Fibroblast of gingiva (primary cell): ENCODE measurements at regions not wholly inside any gene's neighbourhood (a gene's known extent, or its start where the extent isn't known, plus 50 kb on each side); places are given as distances from the start of the nearest gene placed in this dataset.
"Not testable (repeated sequence)": the region's sequence is repeated elsewhere in the genome, so short reads cannot be mapped to it uniquely, and the experiment has no call there.

ENCODE experiments used
- DNase-seq: peaks from one replicate; pipeline ENCODE4 v3.0.0-alpha.2; 2011; ENCODE audit warnings: low read depth

GRCh38 chr7:79552463-79552862, 99.0 kb upstream of the MAGI2 start:
- DNase-seq = no peak

GRCh38 chr7:79548727-79549126, 95.3 kb upstream of the MAGI2 start:
- DNase-seq = peak; percentile 9

GRCh38 chr7:79547132-79547531, 93.7 kb upstream of the MAGI2 start:
- no peak for DNase-seq

DNA sequence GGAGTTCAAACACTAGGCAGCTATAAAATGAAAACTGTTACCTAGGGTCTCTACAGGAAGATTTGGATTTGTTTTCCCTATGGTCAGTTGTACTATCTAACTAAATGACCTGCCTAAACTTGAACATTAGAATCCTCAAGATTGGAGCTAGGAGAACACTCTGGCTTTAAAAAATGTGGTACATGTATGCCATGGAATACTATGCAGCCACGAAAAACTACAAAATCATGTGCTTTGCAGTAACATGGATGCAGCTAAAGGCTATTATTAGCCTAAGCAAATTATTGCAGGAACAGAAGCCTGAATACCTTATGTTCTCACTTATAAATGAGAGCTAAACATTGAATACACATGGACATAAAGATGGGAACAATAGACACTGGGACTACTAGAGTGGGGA, 87.1 kb upstream of the MAGI2 start:
- DNase-seq = no peak

DNA sequence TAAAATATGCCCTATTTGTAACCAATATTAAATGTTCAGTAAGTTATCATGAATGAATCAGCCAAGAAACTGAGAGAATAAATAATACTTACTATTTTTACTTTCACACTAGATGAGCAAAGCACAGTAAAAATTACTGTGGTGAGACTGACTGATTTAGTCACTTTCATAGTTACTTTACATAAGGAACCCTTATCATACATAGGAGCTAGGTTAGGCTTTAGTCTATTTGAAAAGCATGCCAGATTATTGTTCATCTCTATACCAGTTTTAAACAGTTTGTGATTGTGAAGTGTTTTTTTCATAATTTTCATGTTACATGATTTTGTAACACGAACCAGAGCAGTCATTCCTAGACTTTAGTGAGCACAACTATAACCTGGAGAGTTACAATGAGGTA, 80.7 kb upstream of the MAGI2 start:
- DNase-seq = no peak

DNA sequence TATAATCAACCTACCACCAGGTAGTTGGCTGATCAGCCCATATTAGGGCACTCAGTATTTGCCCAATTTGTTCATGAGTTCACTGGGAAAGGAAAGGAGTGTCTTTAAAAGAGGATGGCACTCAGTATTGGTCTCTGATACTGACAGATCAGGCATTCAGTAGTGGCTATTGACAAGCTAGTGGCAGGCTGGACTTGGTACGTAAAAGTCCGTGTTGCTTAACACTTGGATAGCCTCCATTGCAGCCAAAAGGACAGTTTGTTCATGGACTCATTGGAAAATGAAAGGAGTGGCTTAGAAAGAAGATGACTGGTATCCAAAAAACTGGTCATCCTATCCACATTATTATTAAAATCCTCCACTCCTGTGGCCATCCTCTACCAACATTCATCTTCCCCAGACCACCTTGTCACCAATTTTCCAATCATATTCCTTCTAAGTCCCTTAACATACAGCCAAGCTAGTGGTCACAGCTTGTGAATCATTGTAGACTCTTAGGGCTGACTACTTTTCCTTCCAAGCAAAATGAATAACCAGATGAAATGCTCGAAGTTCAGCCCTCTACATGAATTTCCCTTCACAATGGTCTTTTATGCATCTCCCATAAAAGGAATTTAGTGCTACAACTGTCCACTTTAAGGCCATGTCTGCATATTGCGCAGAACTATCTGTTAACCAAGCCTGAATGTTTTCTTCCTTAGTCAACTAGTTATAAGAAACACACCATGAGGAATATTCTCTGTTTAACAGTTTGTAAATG, 78.6 kb upstream of the MAGI2 start:
- DNase-seq = no peak

DNA sequence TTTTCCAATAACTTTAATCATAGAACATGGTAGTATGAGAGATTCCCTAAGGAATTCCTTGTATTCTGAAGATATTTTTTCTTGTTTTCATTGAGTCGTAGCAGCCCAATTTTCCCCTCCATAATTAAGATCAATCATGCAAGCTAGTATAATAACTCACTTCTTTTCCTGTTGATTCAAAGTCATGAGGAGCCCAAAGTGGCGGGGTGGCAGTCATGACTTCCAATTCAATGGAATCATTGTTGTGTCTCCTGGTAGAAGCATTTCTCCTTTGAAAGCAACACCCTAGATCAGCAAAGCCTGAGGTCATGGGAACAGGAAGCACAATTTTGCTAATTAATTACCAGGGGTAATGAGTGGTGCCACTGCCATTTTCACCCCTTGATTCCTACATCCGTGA, 77.6 kb upstream of the MAGI2 start:
- DNase-seq = no peak

DNA sequence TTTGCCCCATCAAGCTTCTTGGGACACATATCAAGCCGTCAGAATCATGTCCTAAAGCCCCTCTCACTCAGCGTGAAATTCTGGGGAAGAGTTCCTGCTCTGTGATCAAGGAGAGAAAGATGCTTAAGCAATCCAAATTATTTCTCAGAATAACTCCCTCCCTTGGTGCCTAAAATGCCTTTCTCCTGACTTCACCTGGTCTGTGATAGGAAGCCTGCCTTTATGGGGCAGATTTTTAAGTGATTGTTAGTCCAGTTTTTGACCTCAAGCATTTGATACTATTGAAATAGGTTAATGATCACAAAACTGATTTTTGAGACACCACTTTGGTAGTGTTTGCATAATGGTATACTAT, 76.4 kb upstream of the MAGI2 start:
- DNase-seq = no peak

DNA sequence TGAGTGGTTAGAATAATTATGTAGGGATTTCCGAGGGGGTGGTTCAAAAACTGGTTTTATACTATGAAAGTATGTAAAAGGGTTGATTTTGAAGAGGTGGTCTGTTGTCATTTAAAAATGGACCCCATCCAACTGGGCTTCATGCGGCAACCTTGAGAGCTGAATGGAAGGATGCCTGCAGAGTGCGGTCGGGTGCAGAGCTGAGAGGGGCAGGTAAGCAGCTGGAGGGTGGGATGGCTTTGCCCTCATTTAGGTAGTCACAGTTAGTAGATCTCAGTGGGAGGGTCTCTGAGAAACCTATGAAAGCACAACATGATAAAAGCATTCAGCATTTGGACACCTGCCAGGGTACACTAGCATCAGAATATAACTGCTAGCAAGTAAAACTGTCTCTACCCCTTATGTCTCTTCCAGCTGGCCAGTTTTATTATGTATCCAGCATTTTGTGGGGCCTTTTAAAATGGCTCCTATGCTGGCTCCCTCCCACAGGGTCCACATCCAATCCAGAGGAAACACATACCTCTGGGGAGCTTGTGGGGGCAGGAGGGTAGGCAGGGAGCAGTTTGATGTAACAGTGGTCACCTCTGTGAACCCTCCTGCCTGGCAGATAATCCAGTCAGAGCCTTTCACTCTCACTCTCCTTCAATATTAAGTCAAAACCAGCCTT, 75.9 kb upstream of the MAGI2 start:
- DNase-seq = no peak

DNA sequence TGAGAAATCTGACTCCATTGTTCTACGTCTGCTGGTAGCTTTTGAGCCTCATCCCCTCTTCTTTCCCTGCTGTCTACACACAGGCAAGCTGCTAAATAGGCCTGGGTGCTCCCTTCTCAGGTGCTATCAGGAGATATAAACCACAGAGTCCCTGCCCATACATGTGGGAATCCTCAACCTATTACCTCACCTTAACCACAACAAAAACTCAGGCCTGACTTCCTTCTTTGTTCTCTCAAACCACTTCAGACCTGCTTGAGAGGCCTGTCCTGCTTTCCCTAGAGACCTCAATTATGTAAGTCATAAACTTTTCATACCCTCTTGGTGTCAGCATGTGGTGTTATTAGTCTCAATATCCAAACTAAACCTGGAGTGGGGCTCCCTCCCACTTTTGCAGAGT, 75.0 kb upstream of the MAGI2 start:
- DNase-seq = no peak

GRCh38 chr7:79524048-79524447, 70.6 kb upstream of the MAGI2 start:
- DNase-seq = no peak

- DNase-seq = peak; percentile 36
These were observed 70.0 kb upstream of the MAGI2 start for GRCh38 chr7:79523436-79523835.

- DNase-seq = peak; percentile 26
These were observed 67.1 kb upstream of the MAGI2 start for GRCh38 chr7:79520543-79520942.

- no peak for DNase-seq
These were observed 61.9 kb upstream of the MAGI2 start for GRCh38 chr7:79515358-79515757.

- DNase-seq = no peak
These were observed 59.8 kb upstream of the MAGI2 start for GRCh38 chr7:79513261-79513660.

DNA sequence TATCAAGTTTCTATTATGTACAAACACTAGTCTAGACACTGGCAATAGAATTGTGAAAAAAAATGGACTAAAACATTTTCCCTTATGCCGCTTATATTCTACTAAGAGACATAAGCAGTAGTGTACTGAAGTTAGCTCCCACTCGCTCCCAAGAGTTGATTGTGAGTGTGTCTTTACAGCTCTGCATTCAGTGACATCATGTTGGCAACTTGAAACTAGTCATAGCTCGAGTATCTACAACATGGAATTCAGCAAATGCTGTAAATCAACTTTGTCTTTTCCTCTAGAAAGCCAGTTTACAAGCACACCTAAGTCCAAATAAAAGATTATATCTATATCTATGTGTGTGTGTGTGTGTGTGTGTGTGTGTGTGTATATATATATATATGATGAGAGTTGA, 58.8 kb upstream of the MAGI2 start:
- no peak for DNase-seq

DNA sequence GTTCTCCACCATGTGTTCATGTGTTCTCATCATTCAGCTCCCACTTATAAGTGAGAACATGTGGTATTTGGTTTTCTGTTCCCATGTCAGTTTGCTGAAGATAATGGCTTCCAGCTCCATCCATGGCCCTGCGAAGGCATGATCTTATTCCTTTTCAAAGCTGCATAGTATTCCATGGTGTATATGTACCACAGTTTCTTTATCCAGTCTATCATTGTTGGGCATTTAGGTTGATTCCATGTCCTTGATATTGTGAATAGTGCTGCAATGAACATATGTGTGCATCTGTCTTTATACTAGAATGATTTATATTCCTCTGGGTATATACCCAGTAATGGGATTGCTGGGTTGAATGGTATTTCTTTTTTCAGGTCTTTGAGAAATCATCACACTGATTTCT, 57.6 kb upstream of the MAGI2 start:
- not testable (repeated sequence) for DNase-seq

GRCh38 chr7:79507131-79507530, 53.7 kb upstream of the MAGI2 start:
- DNase-seq = no peak

DNA sequence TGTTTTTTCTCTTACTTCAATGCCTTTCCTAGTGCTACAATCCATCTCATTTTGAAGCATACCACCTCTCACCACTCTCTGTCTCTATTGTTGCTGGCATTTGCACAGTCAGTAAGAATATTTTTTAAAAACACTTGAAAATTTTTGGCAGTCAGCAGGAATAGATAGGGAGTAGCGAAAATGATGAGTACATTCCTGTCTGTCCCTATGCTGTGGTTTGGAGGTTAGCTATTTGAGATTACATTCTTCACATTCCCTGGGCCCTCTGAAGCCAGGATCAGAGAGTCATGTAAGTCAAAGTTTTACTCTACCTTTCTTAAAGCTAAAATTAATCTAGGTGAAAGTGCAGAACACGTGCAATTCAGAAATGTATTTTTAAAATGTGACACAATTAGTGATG, 53.0 kb upstream of the MAGI2 start:
- DNase-seq = no peak

DNA sequence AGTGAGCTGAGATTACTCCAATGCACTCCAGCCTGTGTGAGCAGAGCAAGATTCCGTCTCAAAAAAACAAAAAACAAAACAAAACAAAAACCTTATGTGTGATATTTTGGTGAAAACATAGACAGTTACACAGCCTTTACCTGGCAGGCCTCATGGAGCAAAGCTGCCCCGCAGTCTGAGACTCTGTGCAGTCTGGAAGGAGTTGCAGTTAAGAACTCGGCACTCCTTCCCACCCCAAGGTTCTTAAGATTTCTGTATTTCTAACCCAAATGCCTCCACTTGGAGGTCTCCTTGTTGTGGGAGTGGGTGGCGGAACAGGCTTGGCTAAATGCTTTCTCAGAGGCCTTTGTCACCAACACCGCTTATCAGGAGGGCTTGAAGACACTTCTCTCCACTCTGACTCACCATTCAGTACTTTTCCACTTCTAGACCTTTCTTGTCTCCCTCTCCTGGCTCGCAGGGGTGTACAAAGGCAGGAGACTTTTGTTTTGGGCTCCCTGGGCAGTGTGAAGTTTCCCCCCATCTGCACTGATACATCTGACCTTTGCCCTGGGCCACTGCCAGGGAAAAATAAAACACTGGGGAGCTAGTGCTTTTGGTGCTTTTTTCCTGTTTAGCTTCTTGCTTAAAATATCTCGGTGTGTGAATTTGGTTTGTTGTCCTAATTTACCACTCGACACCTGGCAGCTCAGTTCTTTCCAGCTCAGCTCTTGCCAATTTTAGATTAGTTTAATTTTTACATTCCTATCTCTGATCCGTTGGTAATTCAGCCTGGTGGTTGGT, 51.3 kb upstream of the MAGI2 start:
- no peak for DNase-seq
